Mesenchymal stem cell (in vitro differentiated cells and primary cell): ENCODE measurements at regions not wholly inside any gene's neighbourhood (a gene's known extent, or its start where the extent isn't known, plus 50 kb on each side); places are given as distances from the start of the nearest gene placed in this dataset.

Source experiments
- DNase-seq: peaks from one replicate; pipeline ENCODE4 v3.0.0-alpha.2; 2013
- H2AFZ ChIP-seq: one replicate; pipeline ENCODE4 v1.6.1; 2013; ENCODE audit warnings: low read depth, mild to moderate bottlenecking, control low read depth, inconsistent platforms, low read length, moderate library complexity
- H2AK5ac ChIP-seq: 2 replicates; pipeline ENCODE4 v1.6.1; 2013; ENCODE audit warnings: low read length, moderate library complexity, mild to moderate bottlenecking, inconsistent platforms; ENCODE audit not compliant: severe bottlenecking
- H2BK120ac ChIP-seq: one replicate; pipeline ENCODE4 v1.6.1; 2013; ENCODE audit warnings: low read depth, mild to moderate bottlenecking, inconsistent platforms, low read length, moderate library complexity
- H2BK12ac ChIP-seq, 2 experiments: one replicate each; pipeline ENCODE4 v1.6.1; 2013; ENCODE audit warnings: inconsistent platforms in 2 of 2, low read length in 2 of 2, mild to moderate bottlenecking in 2 of 2, moderate library complexity in 2 of 2, control low read depth in 1 of 2
- H2BK15ac ChIP-seq: one replicate; pipeline ENCODE4 v1.6.1; 2013; ENCODE audit warnings: mild to moderate bottlenecking, low read depth, inconsistent platforms; ENCODE audit not compliant: poor library complexity, severe bottlenecking
- H2BK5ac ChIP-seq: 2 replicates; pipeline ENCODE4 v1.6.1; 2013; ENCODE audit warnings: low read depth, mild to moderate bottlenecking, low read length, control low read depth, inconsistent platforms; ENCODE audit not compliant: poor library complexity, severe bottlenecking
- H3K14ac ChIP-seq, 2 experiments: one replicate each; pipeline ENCODE4 v1.6.1; 2013; ENCODE audit warnings: inconsistent platforms in 2 of 2, low read length in 2 of 2, control low read depth in 1 of 2, mild to moderate bottlenecking in 1 of 2, moderate library complexity in 1 of 2
- H3K18ac ChIP-seq, 2 experiments: one replicate each; pipeline ENCODE4 v1.6.1; 2013; ENCODE audit warnings: inconsistent platforms in 2 of 2, low read length in 2 of 2, control low read depth in 1 of 2, low read depth in 1 of 2, mild to moderate bottlenecking in 1 of 2
- H3K23ac ChIP-seq, 2 experiments: one replicate each; pipeline ENCODE4 v1.6.1; 2013; ENCODE audit warnings: inconsistent platforms in 2 of 2, low read length in 2 of 2, mild to moderate bottlenecking in 2 of 2, moderate library complexity in 2 of 2, control low read depth in 1 of 2
- H3K27ac ChIP-seq: 2 replicates; pipeline ENCODE4 v1.5.1; 2013; ENCODE audit warnings: mild to moderate bottlenecking, moderate library complexity, low read length, control low read depth, inconsistent platforms; ENCODE audit not compliant: poor library complexity, severe bottlenecking
- H3K27me3 ChIP-seq, 2 experiments: 2 replicates each; pipeline versions ENCODE4 v1.6.1 to v1.7.0; 2013; ENCODE audit warnings: low read length in 2 of 2, mild to moderate bottlenecking in 2 of 2, moderate library complexity in 2 of 2, control low read depth in 1 of 2, inconsistent platforms in 1 of 2; ENCODE audit not compliant: control insufficient read depth in 1 of 2, insufficient read depth in 1 of 2
- H3K36me3 ChIP-seq, 2 experiments: 2 replicates each; pipeline versions ENCODE4 v1.6.1 to v1.7.0; 2013; ENCODE audit warnings: low read length in 2 of 2, control low read depth in 1 of 2, inconsistent platforms in 1 of 2, low read depth in 1 of 2, mild to moderate bottlenecking in 1 of 2; ENCODE audit not compliant: insufficient read depth in 2 of 2, control insufficient read depth in 1 of 2
- H3K4ac ChIP-seq, 2 experiments: one replicate each; pipeline ENCODE4 v1.6.1; 2013; ENCODE audit warnings: inconsistent platforms in 2 of 2, low read length in 2 of 2, mild to moderate bottlenecking in 2 of 2, moderate library complexity in 2 of 2, control low read depth in 1 of 2, low read depth in 1 of 2
- H3K4me1 ChIP-seq: 2 replicates; pipeline ENCODE4 v1.6.1; 2013; ENCODE audit warnings: low read depth, low read length, control low read depth; ENCODE audit not compliant: control insufficient read depth, insufficient read depth
- H3K4me2 ChIP-seq: 2 replicates; pipeline ENCODE4 v1.6.1; 2013; ENCODE audit warnings: low read length, mild to moderate bottlenecking, inconsistent platforms; ENCODE audit not compliant: poor library complexity, severe bottlenecking
- H3K4me3 ChIP-seq, 2 experiments: 2 replicates each; pipeline versions ENCODE4 v1.5.1 to v1.7.0; 2013; ENCODE audit warnings: low read length in 2 of 2, mild to moderate bottlenecking in 2 of 2, control low read depth in 1 of 2, low read depth in 1 of 2; ENCODE audit not compliant: insufficient read depth in 1 of 2
- H3K79me1 ChIP-seq: replicated peaks from 2 replicates; pipeline ENCODE4 v1.6.1; 2013; ENCODE audit warnings: mild to moderate bottlenecking, control low read depth, low read length, inconsistent platforms; ENCODE audit not compliant: poor library complexity, severe bottlenecking
- H3K9ac ChIP-seq: 2 replicates; pipeline ENCODE4 v1.7.0; 2013; ENCODE audit warnings: mild to moderate bottlenecking, low read length, moderate library complexity
- H3K9me3 ChIP-seq: 2 replicates; pipeline ENCODE4 v1.7.0; 2013; ENCODE audit warnings: mild to moderate bottlenecking, low read length; ENCODE audit not compliant: control insufficient read depth
- H4K8ac ChIP-seq: one replicate; pipeline ENCODE4 v1.6.1; 2013; ENCODE audit warnings: inconsistent platforms, mild to moderate bottlenecking, low read length, moderate library complexity
- H4K91ac ChIP-seq: one replicate; pipeline ENCODE4 v1.6.1; 2013; ENCODE audit warnings: mild to moderate bottlenecking, low read length, inconsistent platforms
- WGBS: methylation state at CpG from one replicate; pipeline ENCODE4 v1.1.7; 2013; ENCODE audit warnings: mixed read lengths; 5-methylcytosine and 5-hydroxymethylcytosine counted together

- H3K4me1 ChIP-seq: peaks cover 2% of the 10 kb centered on the region
- H2BK12ac ChIP-seq: no peak overlapping the region
- H4K8ac ChIP-seq: no peak overlapping the region
- no peaks in the 10 kb centered on the region for H3K79me1 ChIP-seq
- no peak overlapping the region for H3K4me3 ChIP-seq
- no peak overlapping the region for H2BK5ac ChIP-seq
- H3K27me3 ChIP-seq: peaks cover 6 to 17% of the 10 kb centered on the region in 2 experiments
- 50% methylated on average over 1 of the region's 3 CpGs for WGBS
- H3K14ac ChIP-seq: no peak overlapping the region
- H4K91ac ChIP-seq: no peak overlapping the region
- H3K4me2 ChIP-seq: no peak overlapping the region
- H3K4ac ChIP-seq: no peak overlapping the region
- H3K36me3 ChIP-seq: no peaks in the 10 kb centered on the region
- no peak overlapping the region for H2BK15ac ChIP-seq
- H3K9me3 ChIP-seq: no peaks in the 10 kb centered on the region
- H3K18ac ChIP-seq: no peak overlapping the region
- no peak overlapping the region for H3K23ac ChIP-seq
- no peak overlapping the region for H2AFZ ChIP-seq
- H2BK120ac ChIP-seq: no peak overlapping the region
- no peak for DNase-seq
- no peak overlapping the region for H3K9ac ChIP-seq
- H3K27ac ChIP-seq: no peak overlapping the region
- no peak overlapping the region for H2AK5ac ChIP-seq
Observed at GRCh38 chr11:115767883-115768282, 263.7 kb upstream of the CADM1 start.

GRCh38 chr11:115767047-115767802, 263.0 kb upstream of the CADM1 start:
- no peak overlapping the region for H2BK12ac ChIP-seq

GRCh38 chr11:115766561-115766960, 262.3 kb upstream of the CADM1 start:
- Histone ChIP-seq H2BK5ac (no peak overlapping the region), H2AK5ac (no peak overlapping the region), H3K18ac (no peak overlapping the region), H2AFZ (no peak overlapping the region), H3K27me3 (peaks cover 6 to 28% of the 10 kb centered on the region in 2 experiments), H2BK120ac (no peak overlapping the region), H2BK15ac (no peak overlapping the region), H3K23ac (no peak overlapping the region), H3K9ac (no peak overlapping the region), H3K36me3 (no peaks in the 10 kb centered on the region), H3K4me2 (no peak overlapping the region), H3K4ac (no peak overlapping the region), H3K4me1 (peaks cover 2% of the 10 kb centered on the region), H2BK12ac (no peak overlapping the region), H4K91ac (no peak overlapping the region), H4K8ac (no peak overlapping the region), H3K14ac (no peak overlapping the region), H3K9me3 (no peaks in the 10 kb centered on the region), H3K4me3 (no peak overlapping the region), H3K79me1 (no peaks in the 10 kb centered on the region), H3K27ac (no peak overlapping the region)
- 81% methylated on average over 4 of the region's 4 CpGs for WGBS
- DNase-seq: no peak

More at GRCh38 chr11:115767047-115767802, 263.0 kb upstream of the CADM1 start:
- Histone ChIP-seq H2BK15ac (no peak overlapping the region), H2BK120ac (no peak overlapping the region), H2AFZ (no peak overlapping the region), H3K4ac (no peak overlapping the region), H3K4me2 (no peak overlapping the region), H3K27me3 (peaks cover 6 to 22% of the 10 kb centered on the region in 2 experiments), H3K23ac (no peak overlapping the region), H3K4me3 (no peak overlapping the region), H3K36me3 (no peaks in the 10 kb centered on the region), H2BK5ac (no peak overlapping the region), H3K9me3 (no peaks in the 10 kb centered on the region), H4K91ac (no peak overlapping the region), H3K79me1 (no peaks in the 10 kb centered on the region), H3K14ac (no peak overlapping the region), H3K18ac (no peak overlapping the region), H4K8ac (no peak overlapping the region), H2AK5ac (no peak overlapping the region), H3K4me1 (peaks cover 2% of the 10 kb centered on the region), H3K9ac (no peak overlapping the region), H3K27ac (no peak overlapping the region)
- WGBS: 81% methylated on average over 7 of the region's 10 CpGs
- no peak for DNase-seq

- H3K36me3 ChIP-seq: no peaks in the 10 kb centered on the region
- H2BK120ac ChIP-seq: no peak overlapping the region
- H3K23ac ChIP-seq: no peak overlapping the region
- no peak overlapping the region for H2BK5ac ChIP-seq
- WGBS: 78% methylated on average over 6 of the region's 6 CpGs
- H3K14ac ChIP-seq: no peak overlapping the region
- H3K79me1 ChIP-seq: no peaks in the 10 kb centered on the region
- H2BK15ac ChIP-seq: no peak overlapping the region
- H2AK5ac ChIP-seq: no peak overlapping the region
- no peak overlapping the region for H4K91ac ChIP-seq
- H3K4me3 ChIP-seq: no peak overlapping the region
- no peak overlapping the region for H4K8ac ChIP-seq
- peaks cover 3% of the 10 kb centered on the region for H3K4me1 ChIP-seq
- no peak overlapping the region for H3K4me2 ChIP-seq
- no peak overlapping the region for H3K4ac ChIP-seq
- no peak for DNase-seq
- H2AFZ ChIP-seq: no peak overlapping the region
- no peak overlapping the region for H3K18ac ChIP-seq
- H3K9me3 ChIP-seq: no peaks in the 10 kb centered on the region
- H3K9ac ChIP-seq: no peak overlapping the region
- no peak overlapping the region for H2BK12ac ChIP-seq
- H3K27ac ChIP-seq: no peak overlapping the region
- peaks cover 6 to 36% of the 10 kb centered on the region in 2 experiments for H3K27me3 ChIP-seq
Observed at GRCh38 chr11:115765803-115766239, 261.6 kb upstream of the CADM1 start.
